SK-N-SH (cell line): ENCODE measurements at regions not wholly inside any gene's neighbourhood (a gene's known extent, or its start where the extent isn't known, plus 50 kb on each side); places are given as distances from the start of the nearest gene placed in this dataset.
"Not testable (repeated sequence)": the region's sequence is repeated elsewhere in the genome, so short reads cannot be mapped to it uniquely, and the experiment has no call there.

Experiments used
- CTCF ChIA-PET: fragments of 300-600, 350-600 bp; formaldehyde crosslinking; extraction: SDS; loops from one replicate; lab custom pipeline; 2021; lab: Yijun Ruan, JAX
- POLR2A ChIA-PET: fragments of 350-600 bp; sonication (Branson Sonifier 250); formaldehyde crosslinking; extraction: SDS; loops from one replicate; lab custom pipeline; 2020; ENCODE audit warnings: antibody characterized with exemption, inconsistent platforms; lab: Yijun Ruan, JAX
- DNase-seq: peaks from one replicate; pipeline ENCODE4 v3.0.0; 2012
- H2AFZ ChIP-seq: fragments of 200-600 bp; sonication (generic); 2 replicates; pipeline ENCODE4 v1.8.1; 2016; ENCODE audit warnings: antibody characterized with exemption, mild to moderate bottlenecking, low read depth
- H3F3A ChIP-seq: fragments of 200-600 bp; sonication (generic); replicated peaks from 2 replicates; pipeline ENCODE3; 2016; ENCODE audit warnings: antibody characterized with exemption, mild to moderate bottlenecking; ENCODE audit not compliant: insufficient read depth
- H3K27ac ChIP-seq, 2 experiments: fragments of 200-500 bp in 1 of 2; fragments of 200-600 bp in 1 of 2; sonication (Bioruptor generic) in 1 of 2; sonication (generic), shearing (Covaris generic) in 1 of 2; 2 replicates each; pipeline versions ENCODE4 v1.5.1 to v1.6.1; 2014 to 2016; ENCODE audit warnings: low read depth in 2 of 2, inconsistent platforms in 1 of 2, low read length in 1 of 2, mild to moderate bottlenecking in 1 of 2, mixed read lengths in 1 of 2
- H3K27me3 ChIP-seq: fragments of 200-600 bp; sonication (generic), shearing (Covaris generic); 2 replicates; pipeline ENCODE4 v1.6.1; 2016; ENCODE audit warnings: mixed run types; ENCODE audit not compliant: insufficient read depth
- H3K36me3 ChIP-seq, 2 experiments: fragments of 200-500 bp in 1 of 2; fragments of 200-600 bp in 1 of 2; sonication (Bioruptor generic) in 1 of 2; sonication (generic) in 1 of 2; replicated peaks in 1 of 2; 2 replicates each; pipeline versions ENCODE3 to v1.5.1; 2014 to 2016; ENCODE audit warnings: low read length in 1 of 2, mild to moderate bottlenecking in 1 of 2; ENCODE audit not compliant: insufficient read depth in 2 of 2, control insufficient read depth in 1 of 2
- H3K4me1 ChIP-seq, 2 experiments: fragments of 200-500 bp in 1 of 2; fragments of 200-600 bp in 1 of 2; sonication (Bioruptor generic) in 1 of 2; sonication (generic), shearing (Covaris generic) in 1 of 2; 2 replicates each; pipeline versions ENCODE4 v1.5.1 to v1.6.1; 2014 to 2016; ENCODE audit warnings: low read depth in 1 of 2, low read length in 1 of 2, mixed run types in 1 of 2; ENCODE audit not compliant: insufficient read depth in 2 of 2, control insufficient read depth in 1 of 2
- H3K4me2 ChIP-seq: fragments of 200-600 bp; sonication (generic), shearing (Covaris generic); 2 replicates; pipeline ENCODE4 v1.6.1; 2017; ENCODE audit warnings: mixed run types
- H3K4me3 ChIP-seq, 2 experiments: fragments of 200-500 bp in 1 of 2; fragments of 200-600 bp in 1 of 2; sonication (Bioruptor generic) in 1 of 2; sonication (generic), shearing (Covaris generic) in 1 of 2; 2 replicates each; pipeline versions ENCODE4 v1.5.1 to v1.8.1; 2014 to 2016; ENCODE audit warnings: low read depth in 2 of 2, inconsistent platforms in 1 of 2, low read length in 1 of 2, mild to moderate bottlenecking in 1 of 2, mixed read lengths in 1 of 2, moderate library complexity in 1 of 2
- H3K79me2 ChIP-seq: fragments of 200-600 bp; sonication (generic); 2 replicates; pipeline ENCODE4 v1.8.1; 2017; ENCODE audit warnings: mild to moderate bottlenecking; ENCODE audit not compliant: insufficient read depth
- H3K9ac ChIP-seq: fragments of 200-600 bp; sonication (generic); 2 replicates; pipeline ENCODE4 v1.6.1; 2017; ENCODE audit warnings: mixed run types
- H3K9me2 ChIP-seq: fragments of 200-600 bp; sonication (generic); 2 replicates; pipeline ENCODE4 v1.6.1; 2017; ENCODE audit warnings: mixed run types
- H3K9me3 ChIP-seq: fragments of 200-600 bp; sonication (generic); 2 replicates; pipeline ENCODE4 v1.6.1; 2017; ENCODE audit warnings: mixed run types, mild to moderate bottlenecking, moderate library complexity
- H4K20me1 ChIP-seq: fragments of 200-600 bp; sonication (generic); 2 replicates; pipeline ENCODE4 v1.6.1; 2017; ENCODE audit warnings: mild to moderate bottlenecking, mixed run types; ENCODE audit not compliant: insufficient read depth
- WGBS: methylation state at CpG from one replicate; pipeline ENCODE4 v1.1.6; 2017; ENCODE audit warnings: low lambda C conversion rate; 5-methylcytosine and 5-hydroxymethylcytosine counted together
- TF ChIP-seq, protein P1 (sequence below): fragments of 200-600 bp; sonication (generic); IDR thresholded peaks from 2 replicates; pipeline ENCODE4 v1.6.1; 2017; ENCODE audit warnings: antibody characterized with exemption, mild to moderate bottlenecking, moderate library complexity

DNA sequence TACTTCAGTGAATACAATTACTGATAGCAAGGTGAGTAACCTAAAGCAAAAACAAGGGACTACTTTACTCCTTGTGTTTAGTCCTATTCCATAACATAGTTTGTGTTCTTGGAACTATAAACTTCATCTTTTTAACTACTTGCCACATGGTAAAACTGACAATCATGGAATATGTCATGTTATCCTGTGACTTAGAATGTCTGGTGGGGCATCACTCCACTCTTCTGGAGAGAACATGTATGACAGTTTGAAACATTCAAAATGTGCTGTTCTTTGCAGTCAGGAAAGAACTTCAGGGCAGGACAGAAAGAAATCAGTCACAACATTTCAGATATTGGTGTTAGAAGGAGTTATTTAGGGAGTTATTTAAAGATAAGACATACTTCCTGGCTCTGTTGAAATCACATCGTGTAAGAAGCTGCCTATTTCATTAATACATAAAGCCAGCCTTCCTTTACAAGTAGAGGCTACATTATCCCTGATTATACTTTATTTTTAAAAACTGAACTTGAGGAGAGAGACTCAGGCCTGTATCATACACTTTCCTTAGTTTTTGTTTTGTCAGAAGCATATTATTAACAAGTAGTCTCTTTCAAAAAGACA lies 184.9 kb downstream of the SPATA31A6 start:
- H3K4me1 ChIP-seq, H3K9me3 ChIP-seq, H3K27me3 ChIP-seq, DNase-seq, H3K4me3 ChIP-seq, H4K20me1 ChIP-seq, POLR2A ChIA-PET, H3F3A ChIP-seq, H2AFZ ChIP-seq, H3K4me2 ChIP-seq, H3K27ac ChIP-seq, H3K36me3 ChIP-seq, H3K79me2 ChIP-seq, CTCF ChIA-PET, H3K9me2 ChIP-seq, H3K9ac ChIP-seq: not testable (repeated sequence)
- WGBS = 6% methylated on average over 1 of the region's 1 CpG
- TF ChIP-seq, protein P1, sequence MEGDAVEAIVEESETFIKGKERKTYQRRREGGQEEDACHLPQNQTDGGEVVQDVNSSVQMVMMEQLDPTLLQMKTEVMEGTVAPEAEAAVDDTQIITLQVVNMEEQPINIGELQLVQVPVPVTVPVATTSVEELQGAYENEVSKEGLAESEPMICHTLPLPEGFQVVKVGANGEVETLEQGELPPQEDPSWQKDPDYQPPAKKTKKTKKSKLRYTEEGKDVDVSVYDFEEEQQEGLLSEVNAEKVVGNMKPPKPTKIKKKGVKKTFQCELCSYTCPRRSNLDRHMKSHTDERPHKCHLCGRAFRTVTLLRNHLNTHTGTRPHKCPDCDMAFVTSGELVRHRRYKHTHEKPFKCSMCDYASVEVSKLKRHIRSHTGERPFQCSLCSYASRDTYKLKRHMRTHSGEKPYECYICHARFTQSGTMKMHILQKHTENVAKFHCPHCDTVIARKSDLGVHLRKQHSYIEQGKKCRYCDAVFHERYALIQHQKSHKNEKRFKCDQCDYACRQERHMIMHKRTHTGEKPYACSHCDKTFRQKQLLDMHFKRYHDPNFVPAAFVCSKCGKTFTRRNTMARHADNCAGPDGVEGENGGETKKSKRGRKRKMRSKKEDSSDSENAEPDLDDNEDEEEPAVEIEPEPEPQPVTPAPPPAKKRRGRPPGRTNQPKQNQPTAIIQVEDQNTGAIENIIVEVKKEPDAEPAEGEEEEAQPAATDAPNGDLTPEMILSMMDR = peak; percentile 26; the same call in 1 of the 2 replicates

DNA sequence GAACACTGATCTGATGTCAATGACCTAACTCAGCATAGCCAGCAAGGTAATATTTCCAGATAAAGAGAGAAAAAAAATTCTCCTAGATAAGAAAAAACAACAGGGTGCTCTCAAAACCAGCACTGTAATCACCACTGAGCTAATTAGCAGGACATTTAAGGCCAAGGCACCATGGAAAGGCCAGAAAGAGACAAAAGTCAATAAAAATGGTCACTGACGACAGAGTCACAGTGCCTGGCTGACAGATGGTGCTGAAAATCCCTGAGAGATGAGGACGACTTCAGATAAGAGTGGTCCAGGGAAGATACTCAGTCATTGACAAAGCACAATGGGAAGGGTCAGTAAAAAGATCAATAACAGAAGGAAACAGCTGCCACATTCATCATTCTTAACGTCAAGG lies 186.7 kb downstream of the SPATA31A6 start:
- CTCF ChIA-PET, H3K36me3 ChIP-seq, H3K4me1 ChIP-seq, H3K9me2 ChIP-seq, H4K20me1 ChIP-seq, POLR2A ChIA-PET, H3K9ac ChIP-seq, H3K9me3 ChIP-seq, H2AFZ ChIP-seq, H3K27me3 ChIP-seq, H3F3A ChIP-seq, H3K27ac ChIP-seq, H3K79me2 ChIP-seq, DNase-seq, H3K4me2 ChIP-seq, H3K4me3 ChIP-seq: not testable (repeated sequence)
- WGBS = 21% methylated on average over 2 of the region's 3 CpGs

DNA sequence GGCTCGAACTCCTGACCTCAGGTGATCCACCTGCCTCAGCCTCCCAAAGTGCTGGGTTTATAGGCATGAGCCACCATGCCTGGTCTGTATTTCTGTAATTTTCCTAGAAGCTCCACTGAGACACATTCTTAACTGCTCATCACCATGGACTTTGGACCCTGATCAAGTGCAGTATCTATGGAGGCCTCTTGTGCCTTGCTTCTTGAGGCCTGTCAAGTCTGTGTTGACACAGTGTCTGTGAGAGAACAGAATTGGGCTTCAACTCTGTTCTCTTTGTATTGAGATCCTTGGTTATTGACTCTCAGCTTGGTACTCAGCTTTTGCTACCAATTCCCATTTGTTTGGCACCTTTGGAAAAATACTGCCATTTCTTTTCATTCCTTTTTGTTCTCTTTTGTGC lies 188.0 kb downstream of the SPATA31A6 start:
- POLR2A ChIA-PET, H3K4me2 ChIP-seq, H3K4me1 ChIP-seq, H3K9me2 ChIP-seq, DNase-seq, H3F3A ChIP-seq, H3K27ac ChIP-seq, H4K20me1 ChIP-seq, H3K9ac ChIP-seq, H2AFZ ChIP-seq, H3K4me3 ChIP-seq, H3K36me3 ChIP-seq, H3K79me2 ChIP-seq, H3K9me3 ChIP-seq, H3K27me3 ChIP-seq, CTCF ChIA-PET: not testable (repeated sequence)
- WGBS = 9% methylated on average over 1 of the region's 1 CpG
